Endothelial cell of umbilical vein (primary cell): ENCODE measurements at regions not wholly inside any gene's neighbourhood (a gene's known extent, or its start where the extent isn't known, plus 50 kb on each side); places are given as distances from the start of the nearest gene placed in this dataset.

Source experiments
- BruUV-seq: library from RNA; stranded (reverse); fragments of 400-500 nt; replicated peaks from 2 replicates; lab custom pipeline; 2021; lab: Mats Ljungman, UMichigan
- CTCF ChIA-PET: fragments of 300-600, 350-600 bp; sonication (Branson Sonifier 250); formaldehyde crosslinking; loops from one replicate; lab custom pipeline; 2021; ENCODE audit warnings: antibody characterized with exemption, inconsistent platforms; lab: Charles Lee
- POLR2A ChIA-PET: fragments of 300-600, 350-600 bp; sonication (Branson Sonifier 250); formaldehyde crosslinking; loops from one replicate; lab custom pipeline; 2021; ENCODE audit warnings: antibody characterized with exemption, inconsistent platforms; lab: Charles Lee
- DNase-seq: peaks from one replicate; pipeline ENCODE4 v3.0.0-alpha.2; 2011; ENCODE audit warnings: low read depth, low spot score
- FAIRE-seq: peaks from 2 replicates; lab custom pipeline; 2011; peaks lifted over from hg19 to GRCh38; lab: Jason Lieb, UNC
- H2AFZ ChIP-seq: 2 replicates; pipeline ENCODE4 v1.6.0; 2012; ENCODE audit warnings: low read depth, low read length, control low read depth, inconsistent platforms
- H3K27ac ChIP-seq: 2 replicates; pipeline ENCODE4 v1.5.1; 2011; ENCODE audit warnings: low read depth, mild to moderate bottlenecking, control low read depth, low read length, moderate library complexity; ENCODE audit not compliant: insufficient read depth
- H3K27me3 ChIP-seq, 2 experiments: 2 replicates each; pipeline versions ENCODE4 v1.6.0 to v1.6.1; 2011; ENCODE audit warnings: low read length in 2 of 2, mixed read lengths in 1 of 2; ENCODE audit not compliant: control insufficient read depth in 2 of 2, insufficient read depth in 2 of 2
- H3K36me3 ChIP-seq, 2 experiments: 2 replicates in 1 of 2; 3 replicates in 1 of 2; pipeline ENCODE4 v1.5.1; 2011; ENCODE audit warnings: low read length in 2 of 2, mild to moderate bottlenecking in 1 of 2, moderate library complexity in 1 of 2; ENCODE audit not compliant: control insufficient read depth in 2 of 2, insufficient read depth in 2 of 2; ENCODE audit errors: extremely low read depth in 1 of 2
- H3K4me1 ChIP-seq: 3 replicates; pipeline ENCODE4 v1.5.1; 2011; ENCODE audit warnings: mild to moderate bottlenecking, low read length; ENCODE audit not compliant: control insufficient read depth, insufficient read depth; ENCODE audit errors: extremely low read depth
- H3K4me2 ChIP-seq: 2 replicates; pipeline ENCODE4 v1.6.1; 2011; ENCODE audit warnings: low read length, control low read depth, mixed read lengths; ENCODE audit not compliant: insufficient read depth
- H3K4me3 ChIP-seq, 3 experiments: fragments of 200-600 bp in 1 of 3; sonication (generic), shearing (Covaris generic) in 1 of 3; replicated peaks in 1 of 3; 2 replicates each; pipeline ENCODE4 v1.5.1; 2011 to 2016; ENCODE audit warnings: control low read depth in 3 of 3, low read length in 3 of 3, mild to moderate bottlenecking in 2 of 3, inconsistent platforms in 1 of 3, low read depth in 1 of 3, moderate library complexity in 1 of 3; ENCODE audit not compliant: insufficient read depth in 1 of 3
- H3K79me2 ChIP-seq: 2 replicates; pipeline ENCODE4 v1.6.0; 2012; ENCODE audit warnings: low read length, inconsistent platforms; ENCODE audit not compliant: control insufficient read depth, insufficient read depth
- H3K9ac ChIP-seq: replicated peaks from 2 replicates; pipeline ENCODE3; 2011; ENCODE audit warnings: low read length, control low read depth; ENCODE audit not compliant: insufficient read depth; ENCODE audit errors: extremely low read depth
- H3K9me1 ChIP-seq: replicated peaks from 3 replicates; pipeline ENCODE4 v1.6.0; 2011; ENCODE audit warnings: mild to moderate bottlenecking, low read length; ENCODE audit not compliant: control insufficient read depth, insufficient read depth; ENCODE audit errors: extremely low read depth
- H3K9me3 ChIP-seq: replicated peaks from 2 replicates; pipeline ENCODE4 v1.5.1; 2012; ENCODE audit warnings: low read length, inconsistent platforms; ENCODE audit not compliant: control insufficient read depth, insufficient read depth
- H4K20me1 ChIP-seq: replicated peaks from 2 replicates; pipeline ENCODE3; 2011; ENCODE audit warnings: mild to moderate bottlenecking, low read length; ENCODE audit not compliant: control insufficient read depth, insufficient read depth; ENCODE audit errors: extremely low read depth
- CTCF ChIP-seq, 2 donors: IDR thresholded peaks; 1 replicate in 1 of 2; 2 replicates in 1 of 2; pipeline ENCODE4 v1.5.1; 2011; ENCODE audit warnings: low read length in 2 of 2, mild to moderate bottlenecking in 2 of 2, moderate library complexity in 2 of 2, control low read depth in 1 of 2, inconsistent platforms in 1 of 2, low read depth in 1 of 2; ENCODE audit not compliant: insufficient read depth in 1 of 2; ENCODE audit errors: extremely low read depth in 1 of 2
- EZH2 ChIP-seq: IDR thresholded peaks from 2 replicates; pipeline ENCODE4 v1.6.1; 2012; ENCODE audit warnings: borderline replicate concordance, low read depth, mild to moderate bottlenecking, moderate library complexity, low read length, inconsistent platforms; ENCODE audit not compliant: severe bottlenecking
- FOS ChIP-seq: IDR thresholded peaks from 2 replicates; pipeline ENCODE4 v1.6.1; 2011; ENCODE audit warnings: mild to moderate bottlenecking, low read length, moderate library complexity, borderline replicate concordance; ENCODE audit not compliant: insufficient read depth
- GATA2 ChIP-seq: IDR thresholded peaks from 2 replicates; pipeline ENCODE4 v1.7.0; 2011; ENCODE audit warnings: low read depth, mild to moderate bottlenecking, moderate library complexity, mixed read lengths, low read length; ENCODE audit not compliant: insufficient read length, insufficient read depth
- JUN ChIP-seq: IDR thresholded peaks from 2 replicates; pipeline ENCODE4 v1.6.1; 2011; ENCODE audit warnings: borderline replicate concordance, low read depth; ENCODE audit not compliant: insufficient read length, insufficient read depth
- MYC ChIP-seq: IDR thresholded peaks from one replicate; pipeline ENCODE4 v1.6.1; 2011; ENCODE audit warnings: mild to moderate bottlenecking, low read depth, low read length
- POLR2A ChIP-seq: IDR thresholded peaks from 2 replicates; pipeline ENCODE4 v1.6.1; 2012; ENCODE audit warnings: low read depth, mild to moderate bottlenecking, control low read depth, low read length
- POLR2AphosphoS5 ChIP-seq: IDR thresholded peaks from 2 replicates; pipeline ENCODE4 v1.6.1; 2012; ENCODE audit warnings: low read depth, mild to moderate bottlenecking, control low read depth, low read length, moderate library complexity; ENCODE audit not compliant: insufficient read depth
- dilution Hi-C: fragments of 300-500 bp; cut with MboI; formaldehyde crosslinking; loops from one replicate; pipeline ENCODE4 v1.15.0; 2019; ENCODE audit warnings: low sequenced_read_pairs; ENCODE audit not compliant: extremely low pct_ligation_motif_present
- intact Hi-C: fragments of 100-400 bp; cut with micrococcal nuclease; formaldehyde crosslinking; loops from one replicate; pipeline ENCODE4 v1.10.0; 2022
- TF ChIP-seq, protein P1 (sequence below): IDR thresholded peaks from 2 replicates; pipeline ENCODE4 v1.6.1; 2011; ENCODE audit not compliant: insufficient read depth, insufficient read length

- H3K27me3 ChIP-seq: no peaks in the 10 kb centered on the region
- no peaks in the 10 kb centered on the region for H4K20me1 ChIP-seq
- FAIRE-seq (peak; percentile 12), DNase-seq (no peak)
- intact Hi-C loops (no loop called here), dilution Hi-C loops (no loop called here)
- BruUV-seq: no TSS peak
- H3K9ac ChIP-seq: no peak overlapping the region
- TF ChIP-seq MYC (no peak), FOS (no peak), JUN (no peak), EZH2 (no peak), GATA2 (no peak), POLR2A (no peak), CTCF (IDR thresholded peaks at IDR 0.05; ENCODE audit: extremely low read depth in 1 of 2, insufficient read depth in 1 of 2, low read depth in 1 of 2, low read length in 2 of 2) (no peak), POLR2AphosphoS5 (no peak)
- TF ChIP-seq, protein P1, sequence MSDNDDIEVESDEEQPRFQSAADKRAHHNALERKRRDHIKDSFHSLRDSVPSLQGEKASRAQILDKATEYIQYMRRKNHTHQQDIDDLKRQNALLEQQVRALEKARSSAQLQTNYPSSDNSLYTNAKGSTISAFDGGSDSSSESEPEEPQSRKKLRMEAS: no peak
- no peaks in the 10 kb centered on the region for H3K9me1 ChIP-seq
- ChIA-PET POLR2A (no interaction called here), CTCF (interaction anchor here (1.0 to 1.7 kb wide), 3 partner anchors 21 to 201 kb away, joined by 3 to 4 read pairs (median 3); no protein-coding TSS in a partner anchor)
- H3K27ac ChIP-seq: no peak overlapping the region
- no peaks in the 10 kb centered on the region for H3K36me3 ChIP-seq
- H3K4me3 ChIP-seq: no peak overlapping the region
- H3K79me2 ChIP-seq: no peaks in the 10 kb centered on the region
- H3K4me2 ChIP-seq: no peak overlapping the region
- H3K9me3 ChIP-seq: no peaks in the 10 kb centered on the region
- no peak overlapping the region for H2AFZ ChIP-seq
- H3K4me1 ChIP-seq: peaks cover 5% of the 10 kb centered on the region
Measured at GRCh38 chr13:106143930-106144709, 391.3 kb downstream of the EFNB2 start.
